Stimulated activated CD4-positive, alpha-beta T cell treated with anti-CD3 and anti-CD28 coated beads, Interleukin-15, amount 100 ng/mL, for 1 hour (primary cell): ENCODE measurements at regions not wholly inside any gene's neighbourhood (a gene's known extent, or its start where the extent isn't known, plus 50 kb on each side); places are given as distances from the start of the nearest gene placed in this dataset.
"Not testable (repeated sequence)": the region's sequence is repeated elsewhere in the genome, so short reads cannot be mapped to it uniquely, and the experiment has no call there.

ENCODE experiments used
- DNase-seq, 2 donors: peaks; one replicate each; pipeline ENCODE4 v3.0.0-alpha.2; 2020; ENCODE audit warnings: low read depth in 1 of 2, low spot score in 1 of 2

DNA sequence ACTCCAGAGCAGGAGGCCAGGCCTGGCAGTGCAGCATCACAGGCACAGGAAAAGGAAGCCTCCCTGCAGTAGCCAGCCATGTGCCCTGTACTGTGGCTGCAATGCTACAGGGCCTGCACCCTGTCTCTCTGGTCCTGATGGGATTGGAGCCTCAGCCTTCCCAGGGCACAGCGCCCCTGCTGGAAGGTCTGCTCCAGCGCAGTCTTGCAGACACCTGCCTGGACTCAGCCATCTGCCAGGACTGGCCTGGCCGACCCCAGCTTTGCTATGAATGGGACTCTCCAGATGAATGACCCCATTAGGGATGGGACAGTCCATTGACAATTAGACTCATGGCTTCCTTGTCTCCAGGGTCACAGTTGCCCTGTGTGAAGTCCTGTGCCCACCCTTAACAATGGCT, 251.6 kb downstream of the ERMARD start:
- DNase-seq = no peak

DNA sequence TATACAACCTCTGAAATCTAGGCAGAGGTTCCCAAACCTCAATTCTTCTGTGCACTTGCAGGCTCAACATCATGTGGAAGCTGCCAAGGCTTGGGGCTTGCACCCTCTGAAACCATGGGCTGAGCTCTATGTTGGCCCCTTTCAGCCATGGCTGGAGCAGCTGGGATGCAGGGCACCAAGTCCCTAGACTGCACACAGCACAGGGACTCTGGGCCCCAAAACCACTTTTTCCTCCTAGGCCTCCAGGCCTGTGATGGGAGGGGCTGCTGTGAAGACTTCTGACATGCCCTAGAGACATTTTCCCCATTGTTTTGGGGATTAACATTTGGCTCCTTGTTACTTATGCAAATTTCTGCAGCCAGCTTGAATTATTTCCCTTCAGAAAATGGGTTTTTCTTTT, 250.4 kb downstream of the ERMARD start:
- not testable (repeated sequence) for DNase-seq

DNA sequence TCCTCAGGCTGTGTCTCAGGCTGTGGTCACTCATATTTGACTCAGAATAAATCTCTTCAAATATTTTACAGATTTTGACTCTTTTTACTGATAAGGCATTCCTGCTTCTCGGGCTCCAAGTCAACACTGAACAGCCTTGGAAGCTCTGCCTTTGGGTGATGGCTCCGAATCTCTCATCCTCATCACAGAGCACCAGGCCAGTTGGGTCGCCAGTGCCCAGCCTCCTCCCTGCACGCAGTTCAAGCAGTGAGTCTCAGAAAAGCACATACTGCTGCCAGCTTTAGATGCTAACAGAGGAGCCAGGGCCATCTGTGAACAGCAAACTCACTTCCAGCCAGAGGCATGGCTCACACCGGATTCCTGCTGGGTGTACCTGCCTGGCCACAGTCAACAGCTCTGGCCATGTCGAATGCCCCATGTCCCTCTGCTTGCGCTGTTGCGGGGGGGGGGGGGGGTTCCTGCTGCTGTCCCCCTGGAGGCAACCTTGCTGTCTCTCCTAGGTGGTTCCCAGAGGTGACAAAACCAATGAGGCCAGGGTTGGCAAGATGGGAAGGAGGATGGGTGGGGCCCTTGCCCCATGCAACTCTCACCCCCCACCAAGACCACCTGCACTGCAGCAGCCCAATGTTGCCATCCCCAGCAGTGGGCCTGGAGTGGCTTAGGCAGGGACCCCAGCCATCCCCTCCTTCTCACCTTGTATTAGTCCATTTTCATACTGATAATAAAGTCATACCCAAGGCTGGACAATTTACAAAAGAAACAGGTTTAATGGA, 248.8 kb downstream of the ERMARD start:
- DNase-seq = no peak

DNA sequence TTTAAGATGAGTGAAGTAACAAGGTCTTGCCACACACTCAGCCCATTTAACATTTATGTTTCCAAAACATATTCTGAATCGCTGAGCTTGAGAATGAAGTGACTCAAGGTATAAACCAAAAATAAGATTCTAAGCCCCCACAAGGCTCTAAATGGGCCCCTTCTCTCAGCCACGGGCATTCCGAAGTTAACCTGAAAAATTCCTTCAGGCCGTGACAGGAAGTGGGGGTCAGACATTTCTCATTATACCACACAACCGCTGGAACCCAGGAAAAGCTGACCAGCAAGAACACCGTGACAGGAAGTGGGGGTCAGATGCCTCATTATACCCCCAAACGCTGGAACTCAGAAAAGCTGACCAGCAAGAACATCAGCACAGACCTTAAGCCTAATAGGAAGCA, 247.9 kb downstream of the ERMARD start:
- no peak for DNase-seq

DNA sequence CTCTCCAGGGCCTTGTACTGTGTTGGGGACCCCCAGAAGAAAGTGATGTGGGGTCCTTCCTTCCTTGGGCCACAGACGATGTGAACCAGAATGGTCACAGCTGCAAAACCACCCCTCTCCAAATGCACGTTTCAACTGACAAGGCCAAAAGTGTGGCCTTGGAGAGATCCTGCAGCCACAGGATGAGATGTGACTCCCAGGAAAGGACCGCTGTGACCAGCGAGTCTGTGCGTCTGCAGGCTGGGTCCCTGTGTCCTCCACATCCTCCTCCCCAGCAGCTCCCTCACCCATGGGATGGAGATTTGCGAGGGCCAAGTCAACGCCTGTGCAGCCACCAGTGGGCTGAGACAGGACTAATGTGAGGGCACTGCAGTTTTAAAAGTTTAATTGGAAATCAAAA, 247.0 kb downstream of the ERMARD start:
- no peak for DNase-seq

DNA sequence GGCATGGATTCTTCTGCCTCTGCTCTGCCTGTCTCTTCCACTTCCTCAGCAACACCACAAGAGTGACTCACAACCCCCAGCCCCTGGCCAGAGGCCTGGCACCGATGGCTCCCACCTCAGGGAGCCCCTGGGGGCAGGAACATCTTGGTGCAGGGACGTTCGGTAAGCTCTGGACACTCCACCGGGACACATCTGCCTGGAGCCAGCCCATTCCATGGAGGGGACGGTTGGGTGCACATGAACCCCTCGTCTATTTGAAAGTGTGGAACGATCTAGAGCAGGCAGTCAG, 246.5 kb downstream of the ERMARD start:
- no peak for DNase-seq

DNA sequence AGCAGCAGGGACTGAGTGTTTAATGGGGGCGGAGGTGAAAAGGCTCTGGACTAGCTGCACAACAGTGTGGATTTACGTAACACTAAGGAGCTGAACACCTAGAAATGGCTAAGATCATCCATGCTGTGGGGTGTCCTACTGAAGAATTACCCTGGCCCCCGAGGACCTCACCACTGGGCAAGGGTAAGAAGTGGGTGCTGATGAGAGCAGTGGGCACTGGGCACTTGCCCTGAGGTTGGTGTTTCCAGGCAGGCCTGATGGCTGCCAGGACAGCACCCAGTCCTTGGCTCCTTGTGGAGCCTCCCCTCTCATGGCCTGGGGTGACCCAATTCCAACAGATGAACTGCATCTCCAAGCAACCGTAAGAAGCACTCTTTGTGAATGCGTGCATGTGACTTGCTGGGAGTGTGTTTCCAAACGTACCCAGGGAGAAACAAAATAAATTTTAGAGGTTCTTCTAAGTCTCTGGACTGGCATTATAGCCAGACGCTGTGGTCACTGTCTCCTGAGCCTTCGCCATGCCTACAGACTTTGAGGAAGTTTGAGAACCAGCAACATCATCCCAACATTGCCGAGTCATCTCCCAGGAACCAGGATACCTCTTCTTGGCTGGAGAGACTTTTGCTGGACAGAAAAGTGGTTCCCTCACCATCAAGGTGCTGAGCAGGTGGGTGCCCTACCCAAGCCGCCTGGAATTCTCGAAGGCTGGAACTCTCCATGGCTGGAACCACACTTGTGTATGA, 245.9 kb downstream of the ERMARD start:
- no peak for DNase-seq

DNA sequence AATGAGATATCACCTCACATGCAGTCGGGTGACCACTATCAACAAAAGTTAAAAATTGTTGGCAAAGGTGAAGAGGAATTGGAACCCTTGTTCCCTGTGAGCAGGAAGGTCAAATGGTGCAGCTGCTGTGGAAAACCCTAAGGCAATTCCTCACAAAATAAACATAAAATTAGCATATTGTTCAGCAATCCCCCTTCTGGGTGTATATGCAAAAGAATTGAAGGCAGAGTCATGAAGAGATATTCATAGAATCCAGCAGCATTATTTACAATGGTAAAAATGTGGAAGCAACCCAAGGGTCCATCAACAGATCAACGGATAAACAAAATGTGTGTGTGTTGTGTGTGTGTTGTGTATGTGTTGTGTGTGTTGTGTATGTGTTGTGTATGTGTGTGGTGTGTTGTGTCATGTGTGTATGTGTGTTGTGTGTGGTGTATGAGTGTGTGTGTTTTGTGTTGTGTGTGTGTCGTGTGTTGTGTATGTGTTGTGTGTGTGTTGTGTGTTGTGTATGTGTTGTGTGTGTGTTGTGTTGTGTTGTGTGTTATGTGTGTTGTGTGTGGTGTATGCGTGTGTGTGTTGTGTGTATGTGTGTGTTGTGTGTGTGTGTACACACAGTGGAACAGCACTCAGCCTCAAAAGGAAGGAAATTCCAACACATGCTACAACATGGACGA, 245.1 kb downstream of the ERMARD start:
- DNase-seq = no peak

DNA sequence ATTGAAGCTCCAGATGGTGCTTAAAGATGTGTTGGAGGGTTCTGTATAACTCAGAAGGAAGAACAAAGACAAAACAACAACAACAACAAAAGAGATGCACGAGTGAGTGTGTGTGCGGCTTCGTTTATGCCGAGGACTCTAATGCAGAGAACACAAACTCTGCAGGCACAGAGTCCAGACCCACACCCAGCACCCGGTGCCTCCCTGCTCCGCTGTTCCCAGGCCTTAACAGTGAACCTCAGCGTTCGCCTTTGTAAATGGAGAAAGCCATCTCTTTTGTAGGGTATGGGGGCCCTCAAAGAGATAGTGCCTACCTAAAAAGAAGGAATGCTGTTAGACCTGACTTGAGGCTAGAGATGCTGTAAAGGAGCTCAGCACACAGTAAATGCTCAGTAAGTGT, 243.3 kb downstream of the ERMARD start:
- DNase-seq = no peak

DNA sequence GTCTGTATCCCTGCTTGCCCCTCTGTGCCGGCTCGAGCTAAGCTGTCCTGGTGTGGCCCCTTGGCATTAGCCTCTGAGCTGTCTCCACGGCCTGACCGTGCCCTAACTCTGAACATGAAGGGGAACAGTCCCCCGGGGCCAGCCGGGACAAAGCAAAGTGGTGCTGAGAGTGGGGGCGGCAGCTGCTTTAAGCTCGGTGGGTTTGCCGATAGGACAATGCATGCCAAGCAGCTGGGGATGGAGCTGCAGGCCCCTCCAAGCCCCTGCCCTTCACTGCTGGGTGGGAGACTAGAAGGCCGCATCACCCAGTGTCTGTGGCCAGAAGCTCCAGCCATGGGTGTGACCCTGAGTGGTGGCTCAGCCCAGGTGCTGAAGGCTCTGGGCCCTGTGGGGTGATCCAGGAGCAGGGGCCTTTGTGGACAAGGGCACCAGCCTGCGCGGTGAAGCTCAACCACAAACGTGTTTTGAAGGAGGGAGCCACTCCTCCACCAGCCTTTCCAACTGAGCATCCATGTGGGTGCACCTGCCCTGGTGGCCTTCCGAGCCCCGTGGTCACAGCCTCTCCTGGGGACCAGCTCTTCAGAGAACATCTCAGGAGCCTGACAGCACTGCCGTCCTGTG, 242.5 kb downstream of the ERMARD start:
- DNase-seq = no peak

DNA sequence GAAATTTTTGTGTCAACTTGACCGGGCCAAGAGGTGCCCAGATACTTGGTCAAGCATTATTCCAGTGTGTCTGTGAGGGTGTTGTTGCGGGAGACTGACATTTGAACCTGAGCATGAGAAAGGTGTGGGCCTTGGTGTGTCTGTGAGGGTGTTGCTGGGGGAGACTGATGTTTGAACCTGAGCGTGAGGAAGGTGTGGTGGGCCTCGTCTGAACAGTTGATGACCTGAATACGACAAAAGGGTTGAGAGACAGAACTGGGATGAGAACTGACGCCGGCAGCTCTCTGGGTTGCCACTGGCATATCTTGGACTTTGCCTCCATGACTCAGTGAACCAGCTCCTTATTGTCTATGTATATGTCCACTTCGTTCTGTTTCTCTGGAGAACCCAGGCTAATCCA, 240.5 kb downstream of the ERMARD start:
- DNase-seq = no peak

DNA sequence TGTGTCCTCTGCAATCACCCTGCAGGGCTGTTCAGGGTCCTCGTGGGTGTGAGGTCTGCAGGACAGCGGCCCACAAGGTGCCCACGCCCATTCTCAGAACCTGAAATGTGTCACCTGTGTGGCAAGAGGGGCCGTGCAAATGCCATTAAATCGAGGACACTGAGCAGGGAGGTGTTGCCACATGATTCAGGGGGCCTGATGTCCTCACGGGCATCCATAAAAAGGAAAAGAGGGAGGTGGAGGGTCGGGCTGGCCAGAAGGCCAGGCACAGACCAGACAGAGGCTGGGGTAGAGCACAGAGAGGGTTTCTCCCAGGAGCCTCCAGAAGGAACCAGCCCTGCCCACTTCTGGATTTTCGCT, 239.6 kb downstream of the ERMARD start:
- no peak for DNase-seq

DNA sequence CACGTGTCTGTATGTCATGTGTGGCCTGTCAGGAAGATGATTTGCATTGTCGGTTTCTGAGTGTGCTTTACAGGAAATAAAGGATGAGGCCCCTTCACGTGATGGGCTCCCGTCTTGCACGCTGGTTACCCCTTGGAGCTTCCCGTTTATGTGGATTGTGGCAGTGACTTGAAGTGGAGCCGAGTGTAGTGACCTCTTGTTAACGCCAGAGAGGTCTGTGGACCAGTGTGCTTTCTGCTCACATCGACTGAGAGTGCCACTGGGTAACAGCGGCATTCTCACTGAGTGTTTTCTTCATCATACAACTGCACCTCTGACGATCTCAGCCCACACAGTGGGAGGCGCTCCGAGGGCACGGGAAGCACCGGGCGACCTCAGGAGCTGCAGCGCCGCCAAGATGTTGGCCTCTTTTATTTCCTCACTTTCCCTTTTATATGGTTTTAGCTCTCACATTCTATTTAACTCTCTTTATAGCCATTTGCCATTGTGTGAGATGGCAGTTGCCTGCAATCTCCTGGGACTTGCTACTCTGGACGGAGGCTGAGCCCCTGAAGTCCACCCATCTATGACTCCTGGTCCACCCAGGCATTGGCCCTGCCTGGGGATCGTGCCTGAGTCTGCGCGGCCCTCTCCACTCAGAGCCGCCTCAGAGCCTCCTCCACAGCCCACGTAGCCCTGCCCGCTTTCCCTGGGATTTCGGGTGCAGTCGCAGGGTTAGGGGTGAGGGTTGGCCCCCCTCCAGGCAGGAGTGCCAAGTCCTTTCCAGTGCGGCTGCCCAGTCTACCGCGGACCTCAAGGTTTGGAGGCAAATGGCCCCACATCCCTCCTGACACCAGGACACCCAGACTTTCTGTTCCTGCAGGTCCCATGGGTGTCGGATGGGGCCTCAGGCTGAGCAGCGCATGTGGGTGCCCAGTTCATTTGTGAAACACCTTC, 238.9 kb downstream of the ERMARD start:
- peak in 1 of 2 donors; percentile 35 for DNase-seq

DNA sequence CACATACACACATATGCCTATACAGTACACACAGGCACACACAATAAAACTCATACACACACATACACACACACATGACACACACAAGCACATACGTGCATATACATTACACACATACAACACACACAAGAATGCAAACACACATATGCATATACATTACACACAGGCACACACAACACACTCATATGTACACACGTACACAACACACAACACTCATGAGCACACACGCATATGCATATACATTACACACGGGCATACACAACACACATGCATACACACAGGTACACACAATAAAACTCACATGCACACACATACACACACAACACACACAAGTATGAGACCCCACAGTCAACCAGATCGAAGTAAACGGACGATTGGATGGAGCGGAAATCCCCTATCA, 238.2 kb downstream of the ERMARD start:
- DNase-seq = no peak

DNA sequence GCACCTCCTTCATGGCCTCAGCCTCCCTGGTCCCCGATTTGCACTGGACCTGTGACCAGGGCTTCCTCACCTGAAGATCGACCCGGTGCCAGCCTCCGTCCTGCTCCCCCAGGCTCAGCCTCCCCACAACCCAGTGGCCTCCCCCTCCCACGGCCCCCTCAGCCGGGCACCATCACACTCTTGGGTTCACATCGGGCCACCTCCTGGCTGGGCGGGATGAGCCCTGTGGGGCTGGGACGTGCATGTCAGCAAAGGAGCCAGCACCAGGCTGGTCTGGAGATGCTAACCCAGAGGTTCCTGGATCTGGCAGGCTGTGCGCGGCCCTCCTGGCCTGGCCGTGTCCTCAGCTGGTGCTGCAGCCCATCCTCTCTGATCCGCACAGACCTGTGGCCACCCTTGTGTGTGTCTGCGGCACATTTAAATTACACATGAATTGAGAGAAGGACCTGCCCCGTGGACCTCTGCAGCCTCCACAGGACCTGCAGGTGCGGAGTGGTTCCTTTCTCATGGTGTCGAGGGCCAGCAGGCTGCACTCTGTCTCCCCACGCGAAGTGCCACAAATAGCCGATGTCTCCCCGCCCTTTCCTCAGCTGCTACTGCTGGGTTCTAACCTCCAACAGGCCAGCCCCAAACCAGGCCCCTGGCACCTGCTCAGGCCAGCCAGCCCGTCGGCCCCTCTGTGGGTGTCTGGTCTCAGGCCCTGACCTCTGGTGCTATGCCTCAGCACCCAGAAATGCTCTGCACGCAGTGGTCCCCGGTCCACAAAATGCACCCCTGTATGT, 237.5 kb downstream of the ERMARD start:
- no peak for DNase-seq

DNA sequence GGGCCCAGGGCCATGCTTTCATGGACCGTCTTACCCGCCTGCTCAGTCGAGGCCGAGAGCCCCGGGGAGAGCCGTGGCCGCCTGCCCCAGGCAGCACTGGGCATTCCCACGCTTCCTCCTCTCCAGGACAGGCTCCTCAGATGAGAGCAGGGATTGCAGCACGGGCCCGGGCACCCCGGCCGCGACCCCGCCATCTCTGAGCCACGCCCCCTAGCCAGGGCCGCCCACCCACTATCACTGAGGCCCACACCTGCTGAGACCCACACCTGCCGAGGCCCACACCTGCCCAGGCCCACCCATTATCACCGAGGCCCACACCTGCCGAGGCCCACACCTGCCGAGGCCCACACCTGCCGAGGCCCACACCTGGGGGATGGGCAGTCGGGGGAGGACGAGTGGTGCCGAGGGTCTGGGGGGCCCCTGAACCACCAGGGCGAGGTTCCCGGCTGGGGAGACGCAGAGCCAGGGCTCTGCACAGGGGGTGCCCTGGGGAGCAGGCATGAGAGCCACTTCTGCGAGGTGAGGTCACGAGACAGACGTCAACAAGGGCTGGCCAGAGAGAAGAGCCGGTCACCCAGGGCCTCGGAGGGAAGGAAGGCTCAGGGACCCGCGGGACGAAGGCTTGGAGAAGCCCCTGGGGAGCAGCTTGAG, 235.6 kb downstream of the ERMARD start:
- no peak for DNase-seq

DNA sequence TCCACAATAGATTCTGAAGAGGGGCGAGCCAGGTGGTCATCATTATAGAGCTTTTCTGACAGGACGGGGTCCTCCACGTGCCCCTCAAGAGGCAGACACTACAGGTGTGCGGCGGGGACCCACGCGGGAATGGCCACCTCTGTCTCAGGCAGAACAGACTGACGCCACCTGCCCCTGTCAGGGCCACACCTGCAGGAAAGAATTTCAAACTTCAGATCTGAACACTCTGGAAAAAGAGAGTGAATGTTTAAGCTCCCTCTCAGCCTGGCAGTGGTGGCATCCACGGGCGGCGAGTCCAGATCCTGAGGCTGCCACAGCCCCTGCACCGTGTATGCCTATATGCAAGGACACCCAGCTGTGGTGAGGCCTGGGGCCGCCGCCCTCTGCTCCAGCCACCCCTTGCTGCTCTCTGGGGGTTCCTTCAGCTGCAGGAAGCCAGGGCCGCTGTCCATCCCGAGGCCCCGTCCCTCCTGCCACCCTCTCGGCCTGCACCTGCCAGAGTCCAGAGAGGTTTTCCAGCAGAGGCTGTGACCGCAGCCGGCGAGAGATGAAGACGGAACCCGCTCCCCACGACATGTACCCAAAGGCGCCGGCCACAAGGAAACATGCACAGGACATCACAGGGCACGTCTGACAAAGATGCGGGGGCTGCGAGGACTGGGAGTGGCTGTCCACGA, 234.9 kb downstream of the ERMARD start:
- DNase-seq = no peak

DNA sequence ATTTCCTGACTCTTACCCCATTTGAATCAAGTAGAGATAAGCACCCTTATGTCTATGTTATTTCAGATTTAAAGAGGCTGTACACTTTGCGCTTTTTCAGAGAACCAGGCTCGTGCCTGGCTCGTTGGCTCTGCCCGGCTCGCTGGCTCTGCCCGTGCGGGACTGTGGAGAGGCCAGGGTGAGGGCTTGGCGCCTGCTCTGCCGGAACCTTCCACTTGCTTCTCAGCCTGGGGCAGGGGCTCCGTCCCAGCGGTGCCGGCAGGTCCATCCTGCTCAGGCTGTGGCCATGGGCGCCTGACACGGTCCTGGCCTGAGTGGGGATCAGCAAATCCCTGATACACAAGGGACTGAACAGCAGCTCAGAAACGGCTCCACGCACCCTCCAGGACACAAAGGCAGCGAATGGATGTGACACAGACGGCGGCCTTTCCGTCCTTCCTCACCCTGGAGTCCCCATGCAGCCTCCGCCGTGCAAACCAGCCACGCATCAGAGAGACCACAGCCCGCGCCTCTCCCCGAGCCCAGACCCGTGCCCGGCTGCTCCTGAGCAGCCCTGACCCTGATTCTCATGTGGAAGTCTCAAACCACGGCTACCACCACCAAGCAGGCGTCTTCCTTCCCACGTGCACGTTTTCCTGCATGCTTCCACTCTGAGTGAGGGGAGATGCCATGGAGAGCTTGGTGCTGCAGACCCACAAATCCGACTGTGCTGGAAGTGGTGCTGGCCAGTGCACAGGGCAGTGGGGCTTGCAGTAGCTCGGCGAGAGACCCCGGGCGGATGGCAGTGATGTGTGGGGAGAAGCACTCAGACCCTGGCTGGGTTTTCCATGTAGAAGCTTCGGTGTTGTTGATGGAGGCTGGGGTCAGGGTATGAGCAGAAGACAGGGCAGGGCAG, 233.9 kb downstream of the ERMARD start:
- DNase-seq = no peak
